ENCODE measurements at regions not wholly inside any gene's neighbourhood (a gene's known extent, or its start where the extent isn't known, plus 50 kb on each side); places are given as distances from the start of the nearest gene placed in this dataset.

GRCh38 chr1:118485757-118486156 lies 300.7 kb upstream of the SPAG17 start:
- Histone ChIP-seq H3F3A (replicated peaks; ENCODE audit: insufficient read depth) (no peaks in the 10 kb centered on the region), H3K9me3 (no peaks in the 10 kb centered on the region), H3K4me2 (no peak overlapping the region), H3K79me2 (ENCODE audit: insufficient read depth) (no peaks in the 10 kb centered on the region), H3K27ac (ENCODE audit: low read depth in 2 of 2, low read length in 1 of 2) (no peak overlapping the region), H3K4me1 (ENCODE audit: control insufficient read depth in 1 of 2, insufficient read depth in 2 of 2, low read depth in 1 of 2, low read length in 1 of 2) (no peaks in the 10 kb centered on the region), H2AFZ (ENCODE audit: low read depth) (no peak overlapping the region), H3K9ac (no peak overlapping the region), H3K9me2 (no peaks in the 10 kb centered on the region), H4K20me1 (ENCODE audit: insufficient read depth) (no peaks in the 10 kb centered on the region), H3K27me3 (ENCODE audit: insufficient read depth) (no peaks in the 10 kb centered on the region), H3K4me3 (ENCODE audit: low read depth in 2 of 2, low read length in 1 of 2) (no peak overlapping the region), H3K36me3 (replicated peaks in 1 of 2; ENCODE audit: control insufficient read depth in 1 of 2, insufficient read depth in 2 of 2, low read length in 1 of 2) (no peaks in the 10 kb centered on the region)
- ChIA-PET CTCF (no interaction called here), POLR2A (no interaction called here)
- TF ChIP-seq EZH2phosphoT487 (IDR thresholded peaks at IDR 0.05; ENCODE audit: borderline replicate concordance, low read depth) (no peak), RCOR1 (IDR thresholded peaks at IDR 0.05; ENCODE audit: low read length) (no peak), REST (IDR thresholded peaks at IDR 0.05; ENCODE audit: low read depth, low read length) (no peak), RFX5 (IDR thresholded peaks at IDR 0.05; ENCODE audit: low read length) (no peak), EP300 (IDR thresholded peaks at IDR 0.05; ENCODE audit: borderline replicate concordance in 1 of 2, low read depth in 1 of 2, low read length in 1 of 2) (no peak), GATA2 (CRISPR knock-in tag; IDR thresholded peaks at IDR 0.05) (no peak), ZBTB33 (IDR thresholded peaks at IDR 0.05; ENCODE audit: borderline replicate concordance, low read depth) (no peak), PBX3 (IDR thresholded peaks at IDR 0.05) (no peak), USF2 (IDR thresholded peaks at IDR 0.05; ENCODE audit: borderline replicate concordance, low read depth, low read length) (no peak), USF1 (IDR thresholded peaks at IDR 0.05; ENCODE audit: borderline replicate concordance, low read depth) (no peak), NFIC (IDR thresholded peaks at IDR 0.05; ENCODE audit: borderline replicate concordance) (no peak)
- WGBS (ENCODE audit: low lambda C conversion rate) = 3% methylated on average over 1 of the region's 1 CpG
- DNase-seq = no peak

All from SK-N-SH (cell line).